HG02642 (cell line): ENCODE measurements at regions not wholly inside any gene's neighbourhood (a gene's known extent, or its start where the extent isn't known, plus 50 kb on each side); places are given as distances from the start of the nearest gene placed in this dataset.
"Not testable (repeated sequence)": the region's sequence is repeated elsewhere in the genome, so short reads cannot be mapped to it uniquely, and the experiment has no call there.

Experiments used
- ATAC-seq: cut with Tn5 transposase; IDR thresholded peaks from one replicate; pipeline ENCODE4 v1.9.1; 2021; ENCODE audit warnings: mild to moderate bottlenecking; ENCODE audit not compliant: unreplicated experiment, poor library complexity

DNA sequence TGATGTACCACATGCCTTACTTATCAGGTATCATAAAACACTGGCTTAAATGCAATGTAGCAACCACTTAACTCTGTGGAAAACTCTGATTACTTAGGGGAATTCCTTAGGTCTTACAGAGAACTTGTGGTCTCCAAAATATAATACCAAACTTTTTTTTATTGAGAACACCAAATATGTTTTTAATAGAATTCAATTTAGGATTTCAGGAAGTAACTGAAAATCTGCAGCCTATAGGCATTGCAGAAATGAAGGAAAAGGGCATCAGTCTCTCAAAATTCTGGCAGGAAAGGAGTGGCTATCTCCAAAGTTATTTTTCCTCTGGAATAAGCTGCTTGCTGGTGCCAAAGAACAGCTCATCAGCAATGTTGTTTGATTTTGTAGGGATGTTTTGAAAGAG lies 105.3 kb upstream of the UGP2 start:
- no peak for ATAC-seq

GRCh38 chr2:63737081-63737751 lies 104.5 kb upstream of the UGP2 start:
- no peak for ATAC-seq

GRCh38 chr2:63738019-63738418 lies 103.7 kb upstream of the UGP2 start:
- ATAC-seq: no peak

DNA sequence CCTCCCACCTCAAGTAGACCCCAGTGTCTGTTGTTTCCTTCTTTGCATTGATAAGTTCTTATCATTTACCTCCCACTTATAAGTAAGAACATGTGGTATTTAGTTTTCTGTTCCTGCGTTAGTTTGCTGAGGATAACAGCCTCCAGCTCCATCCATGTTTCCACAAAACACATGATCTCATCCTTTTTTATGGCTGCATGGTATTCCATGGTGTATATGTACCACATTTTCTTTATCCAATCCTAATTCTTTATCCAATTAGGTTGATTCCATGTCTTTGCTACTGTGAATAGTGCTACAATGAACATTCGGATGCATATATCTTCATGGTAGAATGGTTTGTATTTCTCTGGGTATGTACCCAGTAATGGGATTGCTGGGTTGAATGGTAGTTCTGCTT lies 102.5 kb upstream of the UGP2 start:
- ATAC-seq: not testable (repeated sequence)

DNA sequence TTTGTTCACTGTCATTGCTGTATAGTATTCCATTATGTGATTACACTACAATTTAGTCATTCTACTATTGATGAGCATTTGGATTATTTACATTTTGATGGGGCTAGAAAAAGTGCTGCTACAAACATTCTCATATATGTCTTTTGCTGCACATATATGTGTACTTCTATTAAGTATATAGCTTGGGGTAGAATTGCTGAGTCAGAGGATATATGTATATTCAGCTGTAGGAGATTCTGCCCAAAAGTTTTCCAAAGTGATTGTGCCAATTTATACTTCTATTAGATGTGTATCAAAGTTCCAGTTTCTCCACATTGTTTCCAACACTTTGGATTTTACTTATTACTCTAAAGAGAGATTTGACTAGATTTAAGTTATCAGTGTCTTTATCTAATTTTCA lies 101.7 kb upstream of the UGP2 start:
- no peak for ATAC-seq

GRCh38 chr2:63740943-63741342 lies 100.8 kb upstream of the UGP2 start:
- no peak for ATAC-seq

GRCh38 chr2:63741884-63742579 lies 99.7 kb upstream of the UGP2 start:
- ATAC-seq: no peak

GRCh38 chr2:63742580-63742976 lies 99.1 kb upstream of the UGP2 start:
- ATAC-seq: no peak

DNA sequence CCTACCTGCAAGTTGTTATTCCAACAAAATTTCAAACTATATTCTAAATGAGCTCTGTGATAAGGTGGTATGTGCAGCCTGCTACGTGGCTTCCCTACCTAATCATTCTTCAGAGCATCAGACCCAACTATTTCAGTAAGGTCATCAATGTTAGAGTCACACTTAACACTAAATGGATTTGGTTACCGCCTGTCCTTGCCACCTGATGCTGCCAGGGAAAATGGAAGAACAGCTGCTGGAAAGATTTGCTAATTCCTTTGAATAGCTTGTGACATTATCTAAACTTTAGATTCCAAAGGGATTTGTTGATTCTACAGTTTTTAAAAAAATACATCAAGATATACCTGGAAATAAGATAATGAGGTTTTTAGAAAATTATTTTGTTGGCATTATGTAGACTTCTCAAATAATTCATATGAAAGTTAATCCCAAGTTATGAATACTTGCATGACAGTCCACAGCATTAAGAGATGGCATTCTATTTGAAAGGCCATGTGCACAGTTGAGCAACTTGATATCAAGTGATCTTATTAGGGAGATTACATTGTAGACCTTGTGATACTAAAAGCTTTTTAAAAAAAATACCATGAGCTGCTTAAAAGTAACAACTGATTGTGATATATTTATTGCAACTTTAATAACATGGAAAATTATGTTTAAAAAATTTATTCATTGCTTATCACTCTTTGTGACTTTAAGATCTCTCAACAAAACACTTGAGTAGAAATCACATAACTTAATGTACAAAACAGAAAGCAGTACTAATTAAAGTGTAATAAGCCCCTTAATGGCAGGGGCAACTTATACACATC lies 98.3 kb upstream of the UGP2 start:
- no peak for ATAC-seq

DNA sequence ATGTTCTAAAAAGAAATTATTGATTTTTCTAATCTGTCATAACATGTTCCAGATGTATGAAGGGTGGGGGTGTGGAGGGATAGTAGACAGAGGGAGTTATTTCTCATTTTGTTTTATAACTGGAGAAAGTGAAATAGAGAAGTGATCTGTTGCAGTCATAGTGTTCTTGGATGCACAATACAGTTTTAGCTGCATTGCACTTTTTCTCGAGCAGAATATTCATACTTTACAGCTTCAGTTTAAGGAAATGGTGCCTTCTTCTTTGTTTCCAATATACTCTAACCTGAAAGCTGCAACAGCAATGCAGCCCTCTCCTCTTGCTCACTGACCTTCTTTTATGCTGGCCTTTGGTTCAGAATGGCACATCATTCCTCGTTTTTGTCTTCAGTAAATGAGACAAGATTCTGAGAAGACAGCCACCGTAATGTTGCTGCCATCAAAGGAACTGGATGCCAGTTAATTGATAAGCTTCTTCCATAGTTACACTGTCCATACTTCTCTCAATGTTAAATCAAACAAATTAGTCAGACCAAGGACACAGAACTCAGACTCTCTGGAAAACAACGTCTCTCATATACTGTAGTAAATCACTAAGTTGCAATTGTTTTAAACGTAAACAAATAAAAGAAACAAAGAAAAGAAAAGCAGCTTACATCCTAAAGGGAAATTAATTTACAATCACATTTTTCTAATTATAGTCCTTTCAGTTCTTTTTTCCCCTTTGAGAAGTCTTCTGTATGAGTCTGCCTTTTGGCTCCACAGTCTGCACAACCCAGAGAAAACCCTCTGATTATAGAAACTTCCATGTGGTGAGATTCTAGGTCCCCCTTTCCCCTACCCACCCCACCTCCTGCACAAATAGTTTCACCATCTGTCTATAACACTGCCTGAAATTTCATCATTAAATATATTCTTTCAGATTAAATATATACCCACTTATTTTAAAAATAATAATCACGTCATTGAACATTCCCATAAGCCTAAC lies 97.4 kb upstream of the UGP2 start:
- ATAC-seq: no peak

GRCh38 chr2:63746548-63746947 lies 95.1 kb upstream of the UGP2 start:
- ATAC-seq: not testable (repeated sequence)

DNA sequence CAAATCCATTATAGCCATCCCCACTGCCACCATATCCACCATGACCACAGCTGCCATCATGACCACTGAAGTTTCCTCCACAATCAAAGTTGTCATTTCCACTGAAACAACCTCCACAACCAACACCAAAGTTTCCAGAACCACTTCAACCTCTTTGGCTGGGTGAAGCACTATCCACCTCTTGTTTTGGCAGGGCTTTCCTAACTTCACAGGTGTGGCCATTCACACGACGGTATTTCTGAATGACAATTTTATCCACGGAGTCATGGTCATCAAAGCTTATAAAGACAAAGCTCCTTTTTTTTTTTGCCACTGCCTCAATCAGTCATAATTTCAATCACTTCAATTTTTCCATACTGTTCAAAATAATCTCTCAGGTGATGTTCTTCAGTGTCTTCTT lies 89.8 kb upstream of the UGP2 start:
- ATAC-seq: no peak

DNA sequence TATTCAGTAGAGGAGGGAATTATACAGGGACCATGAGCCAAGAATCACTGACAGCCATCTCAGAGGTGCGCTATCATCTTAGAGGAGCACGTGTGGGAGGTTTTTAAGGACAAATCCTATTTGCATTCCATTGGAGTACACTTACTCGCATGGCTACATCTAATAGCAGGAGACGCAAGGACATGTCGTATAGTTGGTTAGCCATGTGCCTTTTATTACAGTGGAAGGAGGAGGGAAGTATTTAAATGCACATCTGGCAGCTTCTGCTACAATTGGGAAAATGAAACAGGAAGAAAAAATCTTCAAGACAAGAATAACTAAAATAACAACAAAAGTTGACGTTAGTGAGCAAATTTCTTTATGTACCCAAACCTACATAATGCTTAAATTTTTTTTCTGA lies 86.5 kb upstream of the UGP2 start:
- ATAC-seq: no peak

DNA sequence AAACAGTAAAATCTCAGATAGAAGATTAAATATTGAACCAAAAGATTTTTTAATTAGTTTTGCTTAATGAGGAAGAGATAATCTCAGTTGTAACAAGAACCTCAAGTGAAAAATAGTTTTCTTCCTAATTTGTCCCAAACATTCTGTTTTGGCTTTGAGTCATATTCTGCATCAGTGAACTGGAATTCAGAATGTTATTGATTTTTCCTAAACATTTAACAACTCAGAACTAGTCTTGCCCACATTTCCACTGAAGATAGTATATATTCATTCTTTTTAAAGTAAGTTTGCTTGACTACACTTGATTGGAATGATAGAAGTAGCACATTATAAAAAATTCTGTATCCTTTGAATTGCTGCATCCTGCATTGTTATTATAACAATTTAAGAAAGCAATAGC lies 85.7 kb upstream of the UGP2 start:
- ATAC-seq: no peak

- ATAC-seq: no peak
Measured at GRCh38 chr2:63763391-63763941, 78.2 kb upstream of the UGP2 start.

DNA sequence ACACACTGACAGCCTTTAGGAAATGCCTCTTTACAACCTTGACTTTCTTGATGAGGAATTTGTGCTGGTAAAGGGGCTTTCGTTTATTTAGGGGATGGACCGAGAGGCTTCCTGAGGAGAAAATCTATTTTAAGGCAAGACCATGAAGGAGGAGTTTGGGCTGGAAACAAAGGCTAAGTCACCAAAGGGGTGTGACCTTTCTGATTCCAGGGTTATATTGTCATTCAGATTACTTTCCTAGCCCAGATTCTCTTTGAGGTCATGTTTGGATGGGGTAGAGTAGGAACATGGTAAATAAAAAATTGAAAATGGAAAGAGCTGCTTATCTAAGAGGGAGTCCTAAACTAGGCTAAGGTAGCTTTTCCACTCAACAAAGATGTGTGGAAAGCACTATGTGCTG lies 77.1 kb upstream of the UGP2 start:
- no peak for ATAC-seq

GRCh38 chr2:63765117-63765516 lies 76.6 kb upstream of the UGP2 start:
- ATAC-seq: no peak

DNA sequence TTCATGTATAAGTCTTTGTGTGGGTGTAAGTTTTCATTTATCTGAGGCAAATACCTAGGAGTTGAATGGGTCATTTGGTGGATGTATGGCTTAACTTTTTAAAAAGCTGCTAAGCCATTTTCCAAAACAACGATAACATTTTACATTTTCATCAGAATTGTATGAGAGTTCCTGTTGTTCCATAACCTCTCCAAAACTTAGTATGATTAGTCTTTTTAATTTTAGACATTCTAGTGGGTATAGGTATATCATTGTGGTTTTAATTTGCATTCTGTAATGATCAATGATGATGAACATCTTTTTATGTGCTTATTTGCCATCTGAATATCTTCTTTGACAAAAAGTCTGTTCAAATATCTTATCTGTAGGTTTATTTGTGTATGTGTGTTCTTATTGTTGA lies 74.4 kb upstream of the UGP2 start:
- no peak for ATAC-seq

DNA sequence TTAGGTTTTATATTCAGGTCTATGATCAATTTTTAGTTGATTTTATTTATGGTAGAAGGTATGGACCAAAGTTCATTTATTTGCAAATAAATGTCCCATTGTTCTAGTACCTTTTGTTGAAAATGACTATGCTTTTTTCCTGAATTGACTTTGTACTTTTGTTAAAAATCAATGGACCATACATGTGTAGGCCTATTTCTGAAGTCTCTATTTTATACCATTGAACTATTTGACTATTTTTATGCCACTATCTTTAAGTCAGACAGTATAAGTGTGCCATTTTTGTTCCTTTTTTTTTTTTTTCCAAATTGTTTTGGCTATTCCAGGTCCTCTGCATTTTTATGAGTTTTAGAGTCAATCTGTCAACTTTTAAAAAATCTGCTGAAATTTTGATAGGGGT lies 73.6 kb upstream of the UGP2 start:
- no peak for ATAC-seq

GRCh38 chr2:63769915-63770314 lies 71.8 kb upstream of the UGP2 start:
- no peak for ATAC-seq
